HG02970 (cell line): ENCODE measurements at regions not wholly inside any gene's neighbourhood (a gene's known extent, or its start where the extent isn't known, plus 50 kb on each side); places are given as distances from the start of the nearest gene placed in this dataset.

Experiments used
- ATAC-seq: cut with Tn5 transposase; IDR thresholded peaks from one replicate; pipeline ENCODE4 v1.9.1; 2021; ENCODE audit warnings: mild to moderate bottlenecking, moderate library complexity, moderate number of reproducible peaks; ENCODE audit not compliant: unreplicated experiment, low FRiP score

DNA sequence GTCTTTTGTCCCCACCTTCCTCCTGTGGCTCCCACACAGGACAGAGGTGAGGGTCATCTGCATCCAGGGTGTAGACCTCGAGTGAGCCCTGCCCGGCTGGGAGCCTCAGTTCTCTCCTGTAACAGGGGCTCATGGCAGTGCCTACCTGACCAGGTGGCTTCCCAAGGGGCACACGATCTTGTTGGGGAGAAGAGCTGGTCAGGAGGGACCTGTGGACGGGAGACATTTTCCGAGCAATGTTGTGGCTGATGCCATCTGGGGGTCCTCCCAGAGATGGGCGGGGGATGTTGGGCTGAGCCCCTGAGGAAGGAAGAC is 51.9 kb downstream of the CEBPB start:
- ATAC-seq: no peak

DNA sequence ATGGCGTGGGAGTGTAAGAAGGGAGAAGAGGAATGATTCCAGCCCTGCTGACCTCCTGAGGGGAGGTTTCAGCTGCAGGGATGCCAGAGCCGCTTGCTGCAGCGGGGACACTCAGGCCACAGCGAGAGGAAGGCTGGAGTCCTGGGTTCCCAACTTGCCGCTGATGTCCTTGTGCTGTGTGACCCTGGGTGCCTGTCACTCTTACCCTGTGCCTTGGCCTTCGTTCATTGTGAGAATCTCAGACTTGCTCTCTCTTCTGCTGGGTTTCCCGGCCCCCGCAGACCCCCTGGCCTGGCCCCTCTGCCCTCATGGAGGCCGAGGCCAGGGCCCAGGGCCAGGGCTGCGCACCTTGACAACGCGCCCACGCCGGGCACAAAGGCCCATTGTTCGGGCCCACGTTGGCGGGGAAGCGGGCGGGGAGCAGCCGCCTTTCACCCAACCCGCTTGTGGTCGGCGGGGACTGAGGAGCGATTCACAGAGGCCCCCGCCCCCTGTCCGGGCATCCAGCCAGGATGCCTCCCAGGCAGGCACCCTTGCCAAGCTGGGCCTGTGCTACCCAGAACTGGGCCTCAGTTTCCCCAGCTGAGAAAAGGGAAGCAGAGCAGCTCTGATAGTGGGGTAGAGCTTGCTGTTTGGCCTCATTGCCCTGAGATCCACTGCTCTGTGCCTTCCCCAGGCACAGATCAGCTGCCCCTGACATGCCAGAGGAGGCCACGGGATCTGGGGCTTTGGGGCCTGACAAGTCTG is 52.4 kb downstream of the CEBPB start:
- ATAC-seq: no peak

DNA sequence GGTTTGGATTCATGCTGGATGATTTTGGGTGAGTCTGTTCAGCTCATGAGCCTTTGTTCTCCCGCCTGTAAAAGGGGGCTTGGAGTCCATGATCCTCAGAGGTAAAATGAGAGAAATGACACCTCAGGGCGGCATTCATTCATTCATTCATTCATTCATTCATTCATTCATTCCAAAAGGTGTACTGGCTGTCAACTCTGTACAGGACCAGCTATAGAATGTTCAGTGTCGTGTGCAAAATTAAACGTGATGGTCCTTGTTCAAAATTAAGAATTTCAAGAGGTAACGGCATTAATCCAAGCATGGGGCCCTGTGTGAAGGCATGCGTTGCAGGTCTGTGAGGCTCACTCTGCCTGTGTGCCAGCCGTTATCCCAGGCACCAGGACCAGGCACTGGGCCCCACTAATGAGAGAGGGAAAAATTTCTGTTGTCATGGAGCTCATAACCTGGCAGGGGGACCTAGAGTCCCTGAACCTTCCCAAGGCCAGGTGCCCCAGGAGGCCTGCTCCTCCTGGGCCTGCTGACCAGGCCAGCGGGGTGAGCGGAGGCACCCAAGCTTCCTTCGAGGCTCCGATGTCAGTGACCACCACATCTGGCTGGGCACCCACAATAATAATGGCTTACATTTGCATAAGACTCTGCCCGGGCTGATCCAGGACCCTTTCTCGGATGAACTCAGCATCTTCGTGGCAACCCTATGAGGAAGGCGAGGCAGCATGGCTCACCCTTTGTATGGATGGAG is 53.2 kb downstream of the CEBPB start:
- ATAC-seq: no peak

DNA sequence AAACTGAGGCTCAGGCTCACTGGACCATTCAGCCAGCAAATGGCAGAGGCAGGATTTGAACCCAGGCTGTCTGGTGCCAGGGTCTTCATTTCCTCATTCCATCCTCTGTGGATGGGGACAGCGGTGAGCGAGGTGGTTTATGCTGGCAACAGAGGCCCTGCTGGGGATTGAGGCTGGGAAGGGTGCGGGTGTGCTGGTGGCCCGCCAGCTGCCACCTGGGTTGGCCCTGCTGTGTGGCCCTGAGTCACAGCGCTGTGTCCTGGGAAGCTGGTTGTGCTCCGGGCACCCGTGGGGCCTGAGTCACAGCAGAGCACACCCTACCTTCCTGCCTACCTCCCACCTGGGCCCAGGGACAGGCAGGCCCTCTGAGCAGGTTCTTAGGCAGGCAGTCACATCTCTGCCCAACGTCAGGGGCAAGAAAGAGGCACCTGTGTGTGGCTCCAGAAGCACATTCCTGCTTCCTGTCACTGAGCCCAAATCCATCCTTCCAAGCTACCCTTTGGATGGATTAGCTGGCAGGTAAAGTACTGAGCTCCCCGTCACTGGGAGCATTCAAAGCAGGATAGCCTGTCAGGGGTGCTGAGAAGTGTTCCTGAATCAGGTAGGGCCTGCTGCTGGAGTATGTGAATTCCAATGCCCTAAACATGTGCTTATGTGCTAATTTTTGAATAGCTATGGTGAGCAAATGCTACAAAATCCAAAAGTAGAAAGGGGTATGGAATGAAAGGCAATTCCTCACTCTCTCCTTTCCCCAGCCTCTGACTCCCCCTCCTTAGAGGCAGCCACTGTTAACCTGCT is 53.9 kb downstream of the CEBPB start:
- no peak for ATAC-seq

DNA sequence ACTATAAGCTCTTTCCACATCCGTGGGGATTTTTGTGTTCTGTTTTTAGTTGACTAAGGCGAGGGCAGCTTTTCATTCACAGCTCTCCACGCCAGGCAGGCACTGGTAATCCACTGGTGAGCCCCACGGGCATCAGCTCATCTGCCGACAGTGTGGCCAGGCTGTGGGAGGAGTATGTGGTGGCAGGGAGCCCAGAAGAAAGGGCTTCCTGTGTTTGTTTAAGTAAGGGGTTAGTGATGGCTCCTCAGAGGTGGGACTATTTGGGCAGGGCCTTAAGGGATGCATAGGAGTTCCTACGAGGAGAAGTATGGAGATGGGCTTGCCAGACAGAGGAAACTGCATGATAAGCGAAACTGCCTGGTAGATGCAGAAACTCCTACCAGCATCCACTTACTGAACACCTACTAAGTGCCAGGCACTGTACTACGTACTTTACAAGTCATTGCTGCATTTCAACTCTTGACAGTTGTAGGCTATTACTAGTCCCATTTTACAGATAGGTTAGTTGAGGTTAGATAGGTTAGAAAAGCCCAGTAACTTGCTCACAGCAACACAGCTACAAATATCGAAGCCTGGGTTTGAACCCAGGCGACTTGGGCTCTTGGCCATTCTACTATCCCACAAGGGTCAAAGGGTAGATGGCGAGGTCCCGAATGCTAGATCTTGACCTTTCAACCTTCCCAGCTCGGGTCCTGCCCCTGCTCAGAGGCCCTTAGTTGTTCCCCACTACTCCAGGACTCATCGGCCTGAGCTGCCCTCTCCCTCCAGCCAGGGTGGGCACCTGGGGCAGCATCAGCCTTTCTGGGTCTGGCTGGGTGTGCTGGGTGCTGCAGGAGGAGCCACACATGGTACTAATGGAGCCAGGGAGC is 55.1 kb downstream of the CEBPB start:
- ATAC-seq: no peak

DNA sequence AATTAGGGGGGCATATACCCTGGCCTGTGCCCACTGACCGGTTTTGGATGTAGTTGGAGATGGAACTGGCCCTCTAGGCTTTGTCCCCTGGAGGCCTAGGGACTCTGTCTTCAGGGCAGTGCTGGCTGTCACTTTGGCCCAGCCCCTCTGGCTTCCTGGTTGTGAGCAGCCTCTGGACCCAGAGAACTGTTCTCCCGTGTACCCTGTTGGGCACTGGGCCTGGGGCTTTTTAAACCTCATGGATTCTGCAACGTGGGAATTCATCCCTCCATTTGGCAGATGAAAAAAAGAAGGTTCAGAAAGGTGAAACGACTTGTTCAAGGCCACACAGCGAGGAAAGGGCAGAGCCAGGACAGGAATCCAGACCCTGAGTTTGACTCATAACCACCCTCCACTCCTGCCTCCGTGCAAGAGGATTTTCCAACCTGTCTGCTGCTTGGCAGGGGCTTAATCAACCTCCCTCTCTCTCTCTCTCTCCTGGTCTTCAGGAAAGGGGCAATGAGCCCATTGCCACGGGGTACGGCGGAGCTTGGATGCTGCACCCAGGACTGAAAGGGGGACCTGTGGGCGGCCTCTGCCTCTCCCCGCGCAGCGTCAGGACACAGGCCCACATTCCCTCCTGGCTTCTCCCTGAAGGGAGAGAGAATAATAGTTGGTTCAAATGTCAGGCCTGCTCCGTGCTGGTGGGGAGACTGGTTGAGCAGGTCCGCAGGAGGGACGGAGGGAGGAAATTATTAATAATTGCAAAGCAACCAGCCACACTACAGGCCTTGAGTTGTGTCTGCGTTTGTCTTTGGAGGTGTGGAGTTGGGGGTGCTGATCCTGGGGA is 56.0 kb downstream of the CEBPB start:
- no peak for ATAC-seq

DNA sequence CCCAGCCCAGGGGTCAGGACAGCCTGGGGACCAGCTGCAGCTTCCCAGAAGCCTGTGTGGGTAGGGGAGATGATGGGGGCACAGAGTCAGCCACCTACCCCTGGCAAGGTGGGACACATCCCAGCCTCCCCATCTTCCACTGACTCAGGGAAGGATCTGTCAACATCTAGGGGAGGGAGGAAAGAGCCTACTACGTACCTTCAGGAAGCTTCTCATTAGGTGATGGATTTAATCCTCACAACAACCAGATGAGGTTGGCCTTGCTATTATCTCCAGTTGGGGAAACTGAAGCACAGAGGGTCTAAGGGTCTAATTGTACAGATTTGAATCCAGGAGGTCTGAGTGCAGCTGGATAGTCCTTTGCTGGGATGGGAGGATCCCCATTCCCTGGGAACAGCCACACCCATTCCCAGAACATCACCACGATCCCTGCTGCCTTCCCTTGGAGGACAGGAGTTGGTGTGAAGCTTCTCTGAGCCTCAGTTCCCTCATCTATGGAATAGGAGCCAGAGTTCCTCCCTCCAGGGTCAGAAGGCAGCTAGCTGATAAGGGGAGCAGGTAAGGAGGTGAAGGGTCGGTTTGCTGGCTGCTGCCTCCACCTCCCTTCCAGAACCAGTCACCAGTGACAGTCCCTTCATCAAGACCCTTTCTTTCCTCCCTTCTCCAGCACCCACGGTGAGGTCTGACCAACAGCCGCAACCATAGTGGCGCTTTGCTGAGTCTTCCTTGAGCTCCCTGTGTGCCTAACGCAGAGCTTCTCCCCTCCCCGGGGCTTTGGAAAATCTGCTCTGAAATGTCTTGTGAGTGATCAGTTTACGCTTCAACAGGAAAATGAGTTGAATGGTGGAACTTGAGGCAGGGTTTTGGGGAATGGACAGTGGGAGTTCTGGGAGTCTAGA is 56.8 kb downstream of the CEBPB start:
- no peak for ATAC-seq

DNA sequence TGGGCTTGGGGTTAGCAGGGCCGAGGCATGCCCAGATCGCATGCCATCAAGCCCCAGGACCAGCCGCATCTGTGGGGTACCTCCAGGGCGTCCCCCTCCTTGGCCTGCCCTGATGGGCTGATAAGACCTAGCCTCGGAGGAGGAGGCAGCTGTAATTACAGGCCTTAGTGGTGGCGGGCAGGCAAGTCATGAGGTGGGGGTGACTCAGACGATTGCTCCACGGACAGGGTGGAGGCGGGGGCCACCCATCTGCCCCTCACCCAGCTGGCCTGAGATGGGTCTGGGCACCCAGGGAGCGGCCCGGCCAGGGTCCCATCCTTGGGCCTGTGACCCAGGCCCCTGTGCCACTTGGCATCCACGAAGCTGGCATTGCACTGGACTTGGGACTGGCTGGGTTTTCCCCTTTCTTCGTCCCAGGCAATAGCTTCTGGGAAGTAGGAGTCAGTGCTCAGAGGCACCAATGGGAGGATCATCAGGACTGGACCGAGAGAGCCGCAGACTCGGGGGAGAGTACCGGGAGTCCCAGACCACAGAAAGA is 57.5 kb downstream of the CEBPB start:
- no peak for ATAC-seq

DNA sequence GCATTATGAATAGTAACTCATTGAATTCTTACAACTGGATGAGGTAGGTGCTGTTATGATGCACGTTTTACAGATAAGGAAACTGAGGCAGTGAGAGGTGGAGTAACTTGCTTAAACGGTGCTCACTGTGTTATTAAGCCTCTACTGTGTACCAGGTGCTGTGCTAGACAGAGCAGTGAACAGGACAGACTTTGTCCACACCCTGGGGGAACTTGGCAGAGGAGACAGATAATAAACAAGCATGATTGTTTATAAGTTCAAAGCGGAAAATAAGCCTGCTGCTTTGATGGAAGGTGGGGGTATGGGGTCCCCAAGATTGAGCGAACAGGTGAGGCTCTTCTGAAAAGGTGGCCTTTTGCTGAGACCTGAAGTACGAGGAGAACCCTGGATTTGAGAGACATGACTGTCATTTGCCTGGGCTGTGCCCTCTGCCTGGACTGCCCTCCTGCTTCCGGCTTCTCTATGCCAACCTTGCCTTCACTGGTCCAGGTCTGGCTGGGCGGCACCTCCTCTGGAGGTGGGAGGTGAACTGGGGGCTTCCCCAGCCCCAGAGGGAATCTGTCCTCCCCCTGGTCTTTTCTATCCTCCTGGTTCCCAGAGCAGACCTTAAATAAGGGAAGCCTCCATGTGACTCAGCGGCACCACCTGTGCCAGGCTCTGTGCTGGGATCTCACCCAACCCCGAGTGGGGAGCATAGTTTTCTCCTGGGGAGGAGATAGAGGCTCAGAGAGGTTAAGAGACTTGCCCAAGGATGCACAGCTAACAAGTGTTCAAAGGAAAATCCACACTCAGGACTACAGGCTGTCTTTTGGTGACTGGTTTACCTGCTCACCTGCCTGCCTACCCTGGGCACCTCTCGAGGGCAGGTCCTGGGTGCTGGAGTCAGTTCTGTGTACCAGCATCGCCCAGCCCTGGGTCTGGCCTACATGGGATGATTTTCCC is 59.1 kb downstream of the CEBPB start:
- ATAC-seq: no peak

DNA sequence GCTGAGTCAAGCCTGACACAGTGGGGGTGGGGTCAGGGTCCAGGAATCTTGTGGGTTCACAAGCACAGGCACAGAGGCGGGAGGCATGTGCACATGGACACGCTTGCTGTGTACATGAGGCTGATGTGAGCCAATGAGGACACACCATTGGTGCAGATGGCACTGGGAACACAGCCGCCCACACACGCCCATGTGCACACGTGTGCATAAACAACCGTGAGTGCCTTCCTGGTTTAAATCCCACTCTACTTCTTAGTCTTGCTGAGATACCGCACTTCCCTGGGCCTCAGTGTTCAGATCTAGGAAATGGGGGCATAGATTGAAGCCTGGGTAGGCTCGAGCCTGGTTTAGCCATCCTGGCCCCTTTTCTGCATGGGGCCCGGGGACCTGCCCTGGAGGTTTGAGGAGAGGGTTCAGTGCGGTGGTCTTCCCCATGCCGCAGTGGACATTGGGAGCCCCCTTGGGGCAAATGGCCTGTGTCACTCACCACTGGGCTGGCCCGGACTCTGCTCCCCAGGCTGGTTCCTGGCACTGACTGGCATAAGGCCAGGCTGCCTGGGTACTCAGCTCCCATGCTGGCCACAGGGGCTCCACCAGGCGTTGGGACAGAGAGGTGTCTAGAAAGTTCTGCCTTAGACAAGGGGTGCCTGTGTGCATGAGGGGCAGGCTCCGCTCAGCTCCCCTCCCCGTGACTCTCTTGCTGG is 60.2 kb downstream of the CEBPB start:
- no peak for ATAC-seq

DNA sequence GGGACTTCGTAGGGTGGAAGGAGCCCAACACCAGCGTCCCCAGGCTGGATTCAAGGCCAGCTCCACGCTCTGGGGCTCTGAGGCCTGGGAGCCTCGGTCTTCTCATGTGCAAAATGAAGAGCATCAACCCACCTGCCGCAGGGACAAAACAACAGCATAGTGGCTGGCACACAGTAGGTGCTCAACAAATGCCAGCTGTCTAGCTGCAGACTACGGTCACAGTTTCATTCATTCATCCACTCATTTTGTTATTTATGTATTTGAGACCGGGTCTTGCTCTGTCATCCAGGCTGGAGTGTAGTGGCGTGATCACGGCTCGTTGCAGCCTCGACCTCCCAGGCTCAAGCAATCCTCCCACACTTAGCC is 60.7 kb downstream of the CEBPB start:
- ATAC-seq: no peak

DNA sequence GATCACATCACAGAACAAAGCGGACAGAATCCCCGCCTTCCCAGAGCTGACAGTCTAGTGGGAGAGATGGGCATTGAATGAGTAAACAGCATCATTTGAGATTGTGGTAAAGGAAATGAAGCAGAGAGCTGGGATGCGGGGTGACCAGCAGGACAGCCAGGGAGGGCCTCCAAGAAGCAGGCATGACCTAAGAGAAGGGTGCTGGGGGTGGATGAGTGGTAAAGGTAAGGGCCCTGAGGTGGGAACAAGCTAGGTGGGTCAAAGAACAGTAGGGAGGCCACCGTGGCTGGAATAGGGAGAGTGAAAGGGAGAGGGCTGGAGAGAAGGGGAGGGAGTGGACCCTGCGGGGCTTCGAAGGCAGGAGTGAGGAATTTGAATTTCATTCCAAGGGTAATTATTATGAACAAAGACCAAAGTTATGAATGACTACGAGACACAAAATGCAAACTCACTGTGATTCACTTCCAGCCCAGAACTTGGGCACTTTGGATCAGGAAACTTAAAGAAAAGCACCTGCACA is 61.4 kb downstream of the CEBPB start:
- no peak for ATAC-seq

DNA sequence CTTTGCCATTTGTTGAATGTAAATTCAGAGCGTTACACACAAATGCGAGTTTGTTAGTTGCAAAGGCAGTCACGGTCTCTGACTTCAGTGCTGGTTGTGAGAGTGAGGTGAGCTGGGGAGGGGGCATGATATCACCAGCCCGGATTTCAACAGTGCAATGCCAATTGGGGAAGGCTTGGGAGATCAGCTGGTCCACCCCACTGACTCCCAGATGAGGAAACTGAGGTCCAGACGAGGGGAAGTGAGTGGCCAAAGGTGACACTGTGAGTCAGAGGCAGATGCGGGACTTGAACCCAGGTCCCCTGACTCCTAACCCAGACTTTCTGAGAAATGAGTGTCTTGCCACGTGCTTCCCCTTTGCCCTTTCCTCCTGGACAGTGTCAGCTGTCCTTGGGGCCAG is 62.1 kb downstream of the CEBPB start:
- ATAC-seq: no peak

DNA sequence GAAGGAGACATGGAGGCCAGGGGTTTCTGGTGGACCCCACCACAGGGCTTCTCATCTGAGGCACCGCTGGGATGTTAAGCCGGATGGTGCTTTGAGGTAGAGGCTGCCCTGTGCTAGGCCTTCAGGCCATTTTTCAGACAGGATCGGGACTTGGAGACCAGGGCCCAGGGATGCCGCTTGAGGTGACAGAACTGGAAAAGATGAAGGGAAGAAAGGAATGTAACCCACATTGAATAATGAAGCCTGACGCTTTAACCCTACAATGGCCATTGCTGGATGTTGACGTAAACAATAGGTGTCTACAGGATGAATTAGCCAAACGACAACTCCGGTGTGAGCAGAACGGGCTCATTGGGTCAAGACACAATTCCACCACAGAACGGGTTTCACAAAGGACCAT is 62.5 kb downstream of the CEBPB start:
- ATAC-seq: no peak

DNA sequence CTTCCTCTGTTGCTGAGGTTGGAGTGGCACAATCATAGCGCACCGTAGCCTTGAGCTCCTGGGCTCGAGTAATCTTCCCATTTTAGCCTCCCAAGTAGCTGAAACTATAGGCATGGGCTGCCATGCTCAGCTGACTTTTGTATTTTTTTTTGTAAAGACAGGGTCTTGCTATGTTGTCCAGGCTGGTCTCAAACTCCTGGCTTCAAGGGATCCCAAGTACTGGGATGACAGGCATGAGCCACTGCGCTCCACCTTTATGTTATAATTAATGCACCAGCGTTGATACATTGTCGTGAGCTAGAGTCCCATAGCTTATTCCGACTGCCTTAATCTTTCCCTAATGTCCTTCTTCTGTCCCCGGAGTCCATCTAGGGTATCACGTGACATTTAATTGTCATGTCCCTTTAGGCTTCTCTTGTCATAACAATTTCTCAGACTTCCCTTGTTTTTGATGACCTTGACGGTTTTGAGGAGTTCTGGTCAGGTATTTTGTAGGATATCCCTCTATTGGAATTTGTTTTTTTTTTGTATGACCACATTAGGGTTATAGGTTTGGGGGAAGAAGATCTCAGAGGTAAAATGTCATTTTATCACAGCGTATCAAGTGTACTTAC is 63.9 kb downstream of the CEBPB start:
- ATAC-seq: no peak

DNA sequence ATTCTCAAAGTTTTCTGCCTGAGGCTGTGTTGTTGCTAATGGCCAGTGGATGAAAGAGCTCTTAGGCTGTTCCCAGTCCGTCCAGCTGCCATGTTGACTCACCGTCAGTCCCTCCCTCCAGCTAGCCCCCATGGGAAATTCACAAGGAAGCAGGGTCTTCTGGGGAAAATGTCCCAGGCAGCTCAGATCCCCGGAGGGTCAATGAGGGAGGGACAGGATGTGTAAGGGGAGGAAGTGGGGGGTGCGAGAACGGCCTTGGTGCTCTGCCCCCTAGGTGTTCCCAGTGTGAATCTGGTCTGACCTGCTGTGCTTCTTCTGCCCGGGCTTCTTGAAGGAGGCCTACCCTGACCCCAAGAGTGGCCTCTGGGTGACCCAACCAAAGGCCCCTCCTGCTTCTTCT is 65.9 kb downstream of the CEBPB start:
- no peak for ATAC-seq
